NT2/D1 (cell line): ENCODE measurements at regions not wholly inside any gene's neighbourhood (a gene's known extent, or its start where the extent isn't known, plus 50 kb on each side); places are given as distances from the start of the nearest gene placed in this dataset.

Experiments used
- DNase-seq: peaks from one replicate; pipeline ENCODE4 v3.0.0-alpha.2; 2011; ENCODE audit warnings: low read depth, low spot score
- H3K27me3 ChIP-seq: 2 replicates; pipeline ENCODE4 v1.6.0; 2011; ENCODE audit warnings: mild to moderate bottlenecking; ENCODE audit not compliant: insufficient read length, insufficient read depth
- H3K36me3 ChIP-seq: 2 replicates; pipeline ENCODE4 v1.6.1; 2011; ENCODE audit warnings: mild to moderate bottlenecking, low read length, mixed read lengths; ENCODE audit not compliant: insufficient read depth, insufficient read length
- H3K4me1 ChIP-seq: 2 replicates; pipeline ENCODE4 v1.5.1; 2011; ENCODE audit not compliant: insufficient read depth, insufficient read length
- H3K4me3 ChIP-seq: 2 replicates; pipeline ENCODE4 v1.5.1; 2011; ENCODE audit warnings: low read depth; ENCODE audit not compliant: insufficient read length
- H3K9ac ChIP-seq: 2 replicates; pipeline ENCODE4 v1.6.0; 2011; ENCODE audit warnings: low read depth; ENCODE audit not compliant: insufficient read length
- H3K9me3 ChIP-seq: 2 replicates; pipeline ENCODE4 v1.5.1; 2011; ENCODE audit warnings: mild to moderate bottlenecking, low read length; ENCODE audit not compliant: insufficient read depth
- SUZ12 ChIP-seq: IDR thresholded peaks from 2 replicates; pipeline ENCODE4 v1.6.1; 2011; ENCODE audit not compliant: insufficient read length, insufficient read depth; ENCODE audit errors: extremely low read depth
- YY1 ChIP-seq: IDR thresholded peaks from 2 replicates; pipeline ENCODE4 v1.6.1; 2011; ENCODE audit not compliant: insufficient read length, insufficient read depth
- ZNF274 ChIP-seq: IDR thresholded peaks from 2 replicates; pipeline ENCODE4 v1.6.1; 2011; ENCODE audit warnings: mild to moderate bottlenecking, low read depth, low read length

GRCh38 chr5:77569409-77569808 lies 69.1 kb downstream of the OTP start:
- TF ChIP-seq SUZ12 = no peak
- no peak for TF ChIP-seq YY1
- TF ChIP-seq ZNF274 = no peak
- DNase-seq = no peak
- no peaks in the 10 kb centered on the region for H3K27me3 ChIP-seq
- no peaks in the 10 kb centered on the region for H3K9me3 ChIP-seq
- no peaks in the 10 kb centered on the region for H3K4me1 ChIP-seq
- no peaks in the 10 kb centered on the region for H3K36me3 ChIP-seq
- no peak overlapping the region for H3K4me3 ChIP-seq
- no peak overlapping the region for H3K9ac ChIP-seq

DNA sequence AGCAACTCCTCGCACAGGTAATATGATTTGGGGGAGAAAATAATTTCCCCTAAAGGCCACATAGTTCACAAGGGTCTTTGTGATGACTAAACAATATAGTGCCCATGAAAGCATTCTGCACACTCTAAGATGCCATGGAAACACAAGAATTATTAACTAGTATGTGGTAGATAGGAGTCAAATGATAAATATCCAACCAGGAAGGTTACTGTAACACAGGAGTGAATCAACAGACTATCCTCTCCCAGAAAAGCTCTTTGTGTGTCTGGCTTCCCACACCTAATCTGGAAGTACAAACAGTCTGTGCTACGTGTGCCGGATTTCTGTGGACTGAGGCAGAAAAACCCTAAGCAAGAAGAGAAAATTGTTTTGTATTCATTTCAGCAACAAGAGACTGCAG lies 70.0 kb downstream of the OTP start:
- no peak for DNase-seq
- no peaks in the 10 kb centered on the region for H3K36me3 ChIP-seq
- no peaks in the 10 kb centered on the region for H3K4me1 ChIP-seq
- no peak for TF ChIP-seq ZNF274
- TF ChIP-seq SUZ12 = no peak
- no peak overlapping the region for H3K9ac ChIP-seq
- H3K27me3 ChIP-seq = no peaks in the 10 kb centered on the region
- no peak overlapping the region for H3K4me3 ChIP-seq
- no peaks in the 10 kb centered on the region for H3K9me3 ChIP-seq

- no peaks in the 10 kb centered on the region for H3K36me3 ChIP-seq
- no peak overlapping the region for H3K9ac ChIP-seq
- no peaks in the 10 kb centered on the region for H3K9me3 ChIP-seq
- H3K4me1 ChIP-seq = no peaks in the 10 kb centered on the region
- no peaks in the 10 kb centered on the region for H3K27me3 ChIP-seq
- no peak for DNase-seq
- H3K4me3 ChIP-seq = no peak overlapping the region
- TF ChIP-seq ZNF274 (no peak), YY1 (no peak), SUZ12 (no peak)
Observed at GRCh38 chr5:77568082-77568481, 70.4 kb downstream of the OTP start.

DNA sequence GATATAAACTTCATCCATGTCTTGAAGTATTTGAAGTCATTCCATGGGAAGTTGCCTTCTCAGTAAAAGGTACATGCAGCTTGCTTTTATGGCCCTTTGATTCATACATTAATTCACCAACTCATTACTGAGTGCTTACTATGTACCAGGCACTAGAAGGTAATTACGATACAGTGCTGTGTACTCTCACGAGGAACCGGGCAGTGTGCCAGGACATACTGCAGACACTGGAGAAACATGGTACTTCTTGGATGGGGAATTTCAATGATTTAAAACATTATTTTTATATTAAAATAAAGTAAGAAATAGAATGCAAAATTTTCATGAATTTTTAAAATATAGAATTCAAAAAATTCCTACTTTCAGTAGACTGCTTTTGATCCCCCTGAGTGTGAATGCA lies 71.4 kb upstream of the WDR41 start:
- no peak overlapping the region for H3K9ac ChIP-seq
- no peaks in the 10 kb centered on the region for H3K4me1 ChIP-seq
- no peaks in the 10 kb centered on the region for H3K36me3 ChIP-seq
- no peaks in the 10 kb centered on the region for H3K27me3 ChIP-seq
- no peak for DNase-seq
- no peaks in the 10 kb centered on the region for H3K9me3 ChIP-seq
- no peak overlapping the region for H3K4me3 ChIP-seq
- TF ChIP-seq ZNF274 (no peak), YY1 (no peak), SUZ12 (no peak)

- Histone ChIP-seq H3K4me1 (no peaks in the 10 kb centered on the region), H3K4me3 (no peak overlapping the region), H3K9me3 (no peaks in the 10 kb centered on the region), H3K9ac (no peak overlapping the region), H3K36me3 (no peaks in the 10 kb centered on the region), H3K27me3 (no peaks in the 10 kb centered on the region)
- no peak for TF ChIP-seq YY1
- no peak for TF ChIP-seq SUZ12
- TF ChIP-seq ZNF274 = no peak
- DNase-seq = no peak
Observed at GRCh38 chr5:77561965-77562364, 69.8 kb upstream of the WDR41 start.

- H3K9ac ChIP-seq = no peak overlapping the region
- H3K4me1 ChIP-seq = no peaks in the 10 kb centered on the region
- H3K27me3 ChIP-seq = no peaks in the 10 kb centered on the region
- TF ChIP-seq ZNF274 = no peak
- TF ChIP-seq SUZ12 = no peak
- no peak for TF ChIP-seq YY1
- no peaks in the 10 kb centered on the region for H3K9me3 ChIP-seq
- H3K4me3 ChIP-seq = no peak overlapping the region
- DNase-seq = peak; percentile 25
- H3K36me3 ChIP-seq = no peaks in the 10 kb centered on the region
Observed at GRCh38 chr5:77560677-77561263, 68.7 kb upstream of the WDR41 start.

DNA sequence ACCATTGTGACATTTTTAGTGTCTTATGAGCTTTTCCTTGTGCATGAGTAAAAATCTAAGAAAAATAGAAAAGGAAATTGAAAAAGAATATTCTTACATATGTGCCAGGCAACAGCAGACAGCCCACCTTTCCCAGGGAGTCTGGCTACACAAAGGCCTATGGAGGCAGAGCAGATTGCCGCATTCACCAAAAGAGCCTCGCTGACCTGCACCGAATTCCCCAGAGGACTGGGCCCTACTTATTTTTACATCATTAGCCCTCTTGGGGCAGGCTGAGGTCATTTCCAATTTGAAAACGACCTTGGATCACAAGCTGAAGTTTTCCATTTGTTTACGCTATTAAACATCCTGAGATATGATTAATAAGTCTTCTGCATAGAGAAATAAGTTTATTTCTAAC lies 66.2 kb upstream of the WDR41 start:
- H3K4me3 ChIP-seq = no peak overlapping the region
- no peaks in the 10 kb centered on the region for H3K4me1 ChIP-seq
- TF ChIP-seq SUZ12 = no peak
- TF ChIP-seq YY1 = no peak
- TF ChIP-seq ZNF274 = no peak
- H3K9me3 ChIP-seq = no peaks in the 10 kb centered on the region
- H3K36me3 ChIP-seq = no peaks in the 10 kb centered on the region
- DNase-seq = no peak
- H3K9ac ChIP-seq = no peak overlapping the region
- no peaks in the 10 kb centered on the region for H3K27me3 ChIP-seq

GRCh38 chr5:77550406-77550805 lies 58.3 kb upstream of the WDR41 start:
- Histone ChIP-seq H3K9me3 (no peaks in the 10 kb centered on the region), H3K4me1 (no peaks in the 10 kb centered on the region), H3K9ac (no peak overlapping the region), H3K36me3 (no peaks in the 10 kb centered on the region), H3K27me3 (no peaks in the 10 kb centered on the region), H3K4me3 (no peak overlapping the region)
- no peak for TF ChIP-seq YY1
- no peak for TF ChIP-seq ZNF274
- no peak for DNase-seq
